ENCODE measurements at regions not wholly inside any gene's neighbourhood (a gene's known extent, or its start where the extent isn't known, plus 50 kb on each side); places are given as distances from the start of the nearest gene placed in this dataset.

DNA sequence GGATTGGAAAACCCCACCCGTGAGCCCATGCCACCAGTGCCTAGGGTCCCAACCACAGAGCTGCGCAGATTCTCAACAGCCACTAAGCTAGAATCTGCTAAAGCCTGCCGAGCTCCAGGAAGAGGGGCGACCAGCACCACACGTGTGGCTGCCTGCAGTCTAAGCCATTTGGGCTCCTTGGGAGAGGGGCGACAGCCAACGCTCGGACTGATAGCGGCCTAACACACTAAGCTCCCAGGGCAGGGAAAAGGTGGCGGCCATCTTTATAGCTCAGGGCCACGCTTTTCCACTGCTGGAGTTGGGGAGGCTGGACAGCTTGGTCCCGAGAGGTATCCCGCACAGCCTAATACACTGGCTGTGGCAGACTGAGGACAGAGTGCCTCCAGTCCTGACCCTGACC, 631.8 kb downstream of the CETN3 start:
- Histone ChIP-seq H3K9me3 (peaks cover 0 to 7% (median 0%) of the 10 kb centered on the region in 4 donors), H3K27me3 (no peaks in the 10 kb centered on the region), H3K36me3 (no peaks in the 10 kb centered on the region), H3K27ac (no peak overlapping the region), H3K4me1 (no peaks in the 10 kb centered on the region), H3K4me3 (no peak overlapping the region)
- WGBS (ENCODE audit: insufficient coverage, low coverage, low lambda C conversion rate, missing lambda C conversion rate) = no CpG with 5 or more reads among the region's 13 CpGs
- TF ChIP-seq, protein P1, sequence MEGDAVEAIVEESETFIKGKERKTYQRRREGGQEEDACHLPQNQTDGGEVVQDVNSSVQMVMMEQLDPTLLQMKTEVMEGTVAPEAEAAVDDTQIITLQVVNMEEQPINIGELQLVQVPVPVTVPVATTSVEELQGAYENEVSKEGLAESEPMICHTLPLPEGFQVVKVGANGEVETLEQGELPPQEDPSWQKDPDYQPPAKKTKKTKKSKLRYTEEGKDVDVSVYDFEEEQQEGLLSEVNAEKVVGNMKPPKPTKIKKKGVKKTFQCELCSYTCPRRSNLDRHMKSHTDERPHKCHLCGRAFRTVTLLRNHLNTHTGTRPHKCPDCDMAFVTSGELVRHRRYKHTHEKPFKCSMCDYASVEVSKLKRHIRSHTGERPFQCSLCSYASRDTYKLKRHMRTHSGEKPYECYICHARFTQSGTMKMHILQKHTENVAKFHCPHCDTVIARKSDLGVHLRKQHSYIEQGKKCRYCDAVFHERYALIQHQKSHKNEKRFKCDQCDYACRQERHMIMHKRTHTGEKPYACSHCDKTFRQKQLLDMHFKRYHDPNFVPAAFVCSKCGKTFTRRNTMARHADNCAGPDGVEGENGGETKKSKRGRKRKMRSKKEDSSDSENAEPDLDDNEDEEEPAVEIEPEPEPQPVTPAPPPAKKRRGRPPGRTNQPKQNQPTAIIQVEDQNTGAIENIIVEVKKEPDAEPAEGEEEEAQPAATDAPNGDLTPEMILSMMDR (IDR thresholded peaks at IDR 0.05) = no peak
- no peak for TF ChIP-seq POLR2A (IDR thresholded peaks at IDR 0.05)
- ATAC-seq (peak in 1 of 4 donors; percentile 24), DNase-seq (no peak)
- intact Hi-C loops (cut with DNase I) = no loop called here

GRCh38 chr5:89769975-89770374, 639.6 kb downstream of the CETN3 start:
- TF ChIP-seq, protein P1 (IDR thresholded peaks at IDR 0.05) = no peak
- intact Hi-C loops (cut with DNase I) = no loop called here

GRCh38 chr5:89759802-89760201, 649.8 kb downstream of the CETN3 start:
- Histone ChIP-seq H3K27me3 (no peaks in the 10 kb centered on the region), H3K27ac (no peak overlapping the region), H3K9me3 (no peaks in the 10 kb centered on the region), H3K4me3 (no peak overlapping the region), H3K4me1 (no peaks in the 10 kb centered on the region), H3K36me3 (no peaks in the 10 kb centered on the region)
- TF ChIP-seq, protein P1 (IDR thresholded peaks at IDR 0.05) = no peak
- TF ChIP-seq POLR2A (IDR thresholded peaks at IDR 0.05) = no peak
- intact Hi-C loops (cut with DNase I) = no loop called here
- WGBS (ENCODE audit: insufficient coverage, low coverage, low lambda C conversion rate, missing lambda C conversion rate) = 30% methylated on average over 1 of the region's 1 CpG
- DNase-seq (no peak), ATAC-seq (no peak)

More at GRCh38 chr5:89769975-89770374, 639.6 kb downstream of the CETN3 start:
- Histone ChIP-seq H3K27me3 (no peaks in the 10 kb centered on the region), H3K4me3 (no peak overlapping the region), H3K9me3 (no peaks in the 10 kb centered on the region), H3K36me3 (no peaks in the 10 kb centered on the region), H3K27ac (no peak overlapping the region), H3K4me1 (no peaks in the 10 kb centered on the region)
- no peak for ATAC-seq
- WGBS (ENCODE audit: insufficient coverage, low coverage, low lambda C conversion rate, missing lambda C conversion rate) = 43% methylated on average over 2 of the region's 2 CpGs
- DNase-seq = no peak

- intact Hi-C loops (cut with DNase I) = no loop called here
- DNase-seq = no peak
- Histone ChIP-seq H3K9me3 (no peaks in the 10 kb centered on the region), H3K4me1 (no peaks in the 10 kb centered on the region), H3K4me3 (no peak overlapping the region), H3K27ac (no peak overlapping the region), H3K27me3 (no peaks in the 10 kb centered on the region), H3K36me3 (no peaks in the 10 kb centered on the region)
- ATAC-seq = no peak
- TF ChIP-seq POLR2A (IDR thresholded peaks at IDR 0.05) = no peak
- TF ChIP-seq, protein P1 (IDR thresholded peaks at IDR 0.05) = no peak
Measured at GRCh38 chr5:89758146-89758545, 651.4 kb downstream of the CETN3 start.

GRCh38 chr5:89756955-89757354, 652.6 kb downstream of the CETN3 start:
- Histone ChIP-seq H3K9me3 (no peaks in the 10 kb centered on the region), H3K4me1 (no peaks in the 10 kb centered on the region), H3K4me3 (no peak overlapping the region), H3K36me3 (no peaks in the 10 kb centered on the region), H3K27ac (no peak overlapping the region), H3K27me3 (no peaks in the 10 kb centered on the region)
- ATAC-seq = no peak
- TF ChIP-seq, protein P1 (IDR thresholded peaks at IDR 0.05) = no peak
- no peak for TF ChIP-seq POLR2A (IDR thresholded peaks at IDR 0.05)
- no peak for DNase-seq
- intact Hi-C loops (cut with DNase I) = no loop called here
- WGBS (ENCODE audit: insufficient coverage, low coverage, low lambda C conversion rate, missing lambda C conversion rate) = 55% methylated on average over 5 of the region's 5 CpGs
